ENCODE measurements at regions not wholly inside any gene's neighbourhood (a gene's known extent, or its start where the extent isn't known, plus 50 kb on each side); places are given as distances from the start of the nearest gene placed in this dataset.
"Not testable (repeated sequence)": the region's sequence is repeated elsewhere in the genome, so short reads cannot be mapped to it uniquely, and the experiment has no call there.

GRCh38 chr3:5692446-5692845 lies 504.9 kb downstream of the EDEM1 start:
- H3K27ac ChIP-seq: no peak overlapping the region
- no peak for DNase-seq (ENCODE audit: low spot score)
- H3K9me3 ChIP-seq: no peaks in the 10 kb centered on the region
- no peak overlapping the region for H3K4me3 ChIP-seq
- no peaks in the 10 kb centered on the region for H3K36me3 ChIP-seq
- TF ChIP-seq CTCF (IDR thresholded peaks at IDR 0.05) (no peak), POLR2AphosphoS5 (IDR thresholded peaks at IDR 0.05) (no peak), POLR2A (IDR thresholded peaks at IDR 0.05) (no peak)
- no peaks in the 10 kb centered on the region for H3K27me3 ChIP-seq (replicated peaks; ENCODE audit: insufficient read depth)
- no peaks in the 10 kb centered on the region for H3K4me1 ChIP-seq (replicated peaks)
- intact Hi-C loops (cut with DNase I): no loop called here
- WGBS: 90% methylated on average over 7 of the region's 7 CpGs

GRCh38 chr3:5694266-5694665 lies 506.8 kb downstream of the EDEM1 start:
- Histone ChIP-seq H3K27ac (no peak overlapping the region), H3K4me1 (replicated peaks) (no peaks in the 10 kb centered on the region), H3K27me3 (replicated peaks; ENCODE audit: insufficient read depth) (no peaks in the 10 kb centered on the region), H3K4me3 (no peak overlapping the region), H3K9me3 (no peaks in the 10 kb centered on the region), H3K36me3 (no peaks in the 10 kb centered on the region)
- TF ChIP-seq POLR2A (IDR thresholded peaks at IDR 0.05) (no peak), CTCF (IDR thresholded peaks at IDR 0.05) (no peak), POLR2AphosphoS5 (IDR thresholded peaks at IDR 0.05) (no peak)
- 26% methylated on average over 1 of the region's 1 CpG for WGBS
- intact Hi-C loops (cut with DNase I): no loop called here
- DNase-seq (ENCODE audit: low spot score): no peak

GRCh38 chr3:5698851-5699250 lies 511.3 kb downstream of the EDEM1 start:
- WGBS: 79% methylated on average over 9 of the region's 9 CpGs
- Histone ChIP-seq H3K27me3 (replicated peaks; ENCODE audit: insufficient read depth) (no peaks in the 10 kb centered on the region), H3K27ac (no peak overlapping the region), H3K36me3 (no peaks in the 10 kb centered on the region), H3K4me1 (replicated peaks) (no peaks in the 10 kb centered on the region), H3K9me3 (no peaks in the 10 kb centered on the region), H3K4me3 (no peak overlapping the region)
- no peak for DNase-seq (ENCODE audit: low spot score)
- intact Hi-C loops (cut with DNase I): no loop called here
- TF ChIP-seq POLR2AphosphoS5 (IDR thresholded peaks at IDR 0.05): no peak
- TF ChIP-seq CTCF (IDR thresholded peaks at IDR 0.05): no peak
- no peak for TF ChIP-seq POLR2A (IDR thresholded peaks at IDR 0.05)

- Histone ChIP-seq H3K27ac (no peak overlapping the region), H3K36me3 (no peaks in the 10 kb centered on the region), H3K4me3 (no peak overlapping the region), H3K9me3 (no peaks in the 10 kb centered on the region), H3K4me1 (replicated peaks) (no peaks in the 10 kb centered on the region), H3K27me3 (replicated peaks; ENCODE audit: insufficient read depth) (no peaks in the 10 kb centered on the region)
- intact Hi-C loops (cut with DNase I): no loop called here
- no peak for DNase-seq (ENCODE audit: low spot score)
- TF ChIP-seq POLR2AphosphoS5 (IDR thresholded peaks at IDR 0.05) (no peak), CTCF (IDR thresholded peaks at IDR 0.05) (no peak), POLR2A (IDR thresholded peaks at IDR 0.05) (no peak)
- WGBS: 87% methylated on average over 6 of the region's 6 CpGs
These were observed 511.8 kb downstream of the EDEM1 start for GRCh38 chr3:5699313-5699712.

GRCh38 chr3:5699811-5700210 lies 512.3 kb downstream of the EDEM1 start:
- Histone ChIP-seq H3K27ac (no peak overlapping the region), H3K36me3 (no peaks in the 10 kb centered on the region), H3K9me3 (no peaks in the 10 kb centered on the region), H3K4me1 (replicated peaks) (no peaks in the 10 kb centered on the region), H3K27me3 (replicated peaks; ENCODE audit: insufficient read depth) (no peaks in the 10 kb centered on the region), H3K4me3 (no peak overlapping the region)
- no peak for DNase-seq (ENCODE audit: low spot score)
- 76% methylated on average over 2 of the region's 2 CpGs for WGBS
- intact Hi-C loops (cut with DNase I): no loop called here
- TF ChIP-seq POLR2A (IDR thresholded peaks at IDR 0.05) (no peak), CTCF (IDR thresholded peaks at IDR 0.05) (no peak), POLR2AphosphoS5 (IDR thresholded peaks at IDR 0.05) (no peak)

GRCh38 chr3:5701005-5701404 lies 513.5 kb downstream of the EDEM1 start:
- H3K4me1 ChIP-seq (replicated peaks); H3K27ac ChIP-seq; H3K27me3 ChIP-seq (replicated peaks; ENCODE audit: insufficient read depth); DNase-seq (ENCODE audit: low spot score); intact Hi-C loops (cut with DNase I); H3K36me3 ChIP-seq; H3K9me3 ChIP-seq; H3K4me3 ChIP-seq: not testable (repeated sequence)
- WGBS: 96% methylated on average over 2 of the region's 2 CpGs

Data from prostate gland (tissue), 2 donors.